ENCODE measurements at regions not wholly inside any gene's neighbourhood (a gene's known extent, or its start where the extent isn't known, plus 50 kb on each side); places are given as distances from the start of the nearest gene placed in this dataset.
"Not testable (repeated sequence)": the region's sequence is repeated elsewhere in the genome, so short reads cannot be mapped to it uniquely, and the experiment has no call there.

DNA sequence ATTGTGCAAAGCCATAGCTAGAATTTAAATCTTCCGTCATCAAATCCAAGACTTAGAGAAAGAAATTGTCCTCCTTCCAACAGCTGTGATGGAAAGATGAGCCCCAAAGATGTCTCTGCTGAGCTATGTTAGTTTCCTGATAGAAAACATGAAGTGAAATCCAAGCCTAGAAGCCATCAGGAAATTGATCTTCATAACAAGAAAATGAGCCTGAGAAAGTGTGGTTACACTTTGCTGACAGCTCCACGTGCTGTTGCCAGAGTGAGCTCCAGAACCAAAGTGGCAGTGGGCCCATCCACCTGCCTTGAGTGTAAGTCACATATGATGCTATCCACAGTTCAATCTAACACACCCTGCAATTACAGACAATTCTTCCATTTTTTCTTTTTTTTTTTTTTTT, 58.0 kb upstream of the UBASH3B start:
- H3K36me3 ChIP-seq = no peaks in the 10 kb centered on the region
- no peak for TF ChIP-seq POLR2A (IDR thresholded peaks at IDR 0.05)
- TF ChIP-seq CTCF (IDR thresholded peaks at IDR 0.05) = no peak
- H3K9me3 ChIP-seq = no peaks in the 10 kb centered on the region
- no peaks in the 10 kb centered on the region for H3K4me1 ChIP-seq
- H3K4me3 ChIP-seq = no peak overlapping the region
- DNase-seq = no peak
- H3K27me3 ChIP-seq = no peaks in the 10 kb centered on the region
- no peak overlapping the region for H3K27ac ChIP-seq

DNA sequence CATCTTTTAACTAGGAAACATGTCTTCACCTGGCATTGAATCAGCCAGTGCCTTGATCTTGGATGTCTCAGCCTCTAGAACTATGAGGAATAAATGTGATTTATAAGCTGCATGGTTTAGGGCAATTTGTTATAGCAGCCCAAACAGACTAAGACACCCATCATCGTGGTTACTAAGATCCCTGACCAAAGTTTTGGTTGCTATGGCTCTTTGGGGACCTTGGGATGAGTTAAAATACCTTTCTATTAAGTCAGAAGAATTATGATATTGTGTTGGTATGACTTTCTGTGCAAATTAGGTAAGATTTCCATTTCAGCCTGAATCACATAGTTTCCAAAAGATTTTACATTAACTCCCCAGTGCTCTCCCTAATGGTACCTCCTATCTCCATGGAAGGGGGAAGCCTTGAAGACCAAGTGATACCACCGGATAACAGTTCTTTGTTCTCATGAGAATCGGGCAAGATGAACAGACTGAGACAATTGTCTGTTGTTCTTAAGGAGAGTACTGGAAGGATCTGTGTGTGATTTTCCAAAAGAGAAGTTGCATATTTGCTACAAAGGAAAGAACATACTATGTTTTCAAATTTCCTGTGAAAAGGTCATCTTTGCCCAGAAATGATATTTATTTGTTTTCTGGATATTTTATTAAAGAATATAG, 60.4 kb upstream of the UBASH3B start:
- TF ChIP-seq CTCF (IDR thresholded peaks at IDR 0.05) = no peak
- TF ChIP-seq POLR2A (IDR thresholded peaks at IDR 0.05) = no peak
- no peak overlapping the region for H3K27ac ChIP-seq

GRCh38 chr11:122593473-122594420, 61.8 kb upstream of the UBASH3B start:
- Histone ChIP-seq H3K36me3 (no peaks in the 10 kb centered on the region), H3K9me3 (no peaks in the 10 kb centered on the region), H3K27me3 (no peaks in the 10 kb centered on the region), H3K27ac (no peak overlapping the region), H3K4me3 (no peak overlapping the region), H3K4me1 (no peaks in the 10 kb centered on the region)
- TF ChIP-seq CTCF (IDR thresholded peaks at IDR 0.05) (no peak), POLR2A (IDR thresholded peaks at IDR 0.05) (no peak)
- no peak for DNase-seq

More for the DNA sequence above, 60.4 kb upstream of the UBASH3B start:
- H3K4me3 ChIP-seq = no peak overlapping the region
- H3K27me3 ChIP-seq = no peaks in the 10 kb centered on the region
- H3K36me3 ChIP-seq = no peaks in the 10 kb centered on the region
- no peak for DNase-seq
- no peaks in the 10 kb centered on the region for H3K4me1 ChIP-seq
- H3K9me3 ChIP-seq = no peaks in the 10 kb centered on the region

- Histone ChIP-seq H3K4me1 (no peaks in the 10 kb centered on the region), H3K27ac (no peak overlapping the region), H3K36me3 (no peaks in the 10 kb centered on the region), H3K4me3 (no peak overlapping the region), H3K9me3 (no peaks in the 10 kb centered on the region), H3K27me3 (no peaks in the 10 kb centered on the region)
- TF ChIP-seq POLR2A (IDR thresholded peaks at IDR 0.05) (no peak), CTCF (IDR thresholded peaks at IDR 0.05) (no peak)
- no peak for DNase-seq
Observed at GRCh38 chr11:122592641-122593040, 62.9 kb upstream of the UBASH3B start.

- Histone ChIP-seq H3K4me1 (no peaks in the 10 kb centered on the region), H3K27ac (no peak overlapping the region), H3K4me3 (no peak overlapping the region), H3K36me3 (no peaks in the 10 kb centered on the region), H3K9me3 (no peaks in the 10 kb centered on the region), H3K27me3 (no peaks in the 10 kb centered on the region)
- DNase-seq = no peak
- TF ChIP-seq CTCF (IDR thresholded peaks at IDR 0.05) (no peak), POLR2A (IDR thresholded peaks at IDR 0.05) (no peak)
Observed at GRCh38 chr11:122584670-122585069, 70.9 kb upstream of the UBASH3B start.

- not testable (repeated sequence) for DNase-seq, H3K27me3 ChIP-seq, H3K36me3 ChIP-seq, H3K4me3 ChIP-seq, H3K4me1 ChIP-seq, H3K27ac ChIP-seq, H3K9me3 ChIP-seq
Observed at GRCh38 chr11:122580071-122580470, 75.5 kb upstream of the UBASH3B start.
